Neural progenitor cell (in vitro differentiated cells): ENCODE measurements at regions not wholly inside any gene's neighbourhood (a gene's known extent, or its start where the extent isn't known, plus 50 kb on each side); places are given as distances from the start of the nearest gene placed in this dataset.

ENCODE experiments used
- CTCF ChIP-seq: fragments of 200-600 bp; sonication (generic); IDR thresholded peaks from 2 replicates; pipeline ENCODE4 v1.5.1; 2017; ENCODE audit warnings: antibody characterized with exemption, mild to moderate bottlenecking
- EZH2 ChIP-seq: fragments of 200-600 bp; sonication (generic); IDR thresholded peaks from 2 replicates; pipeline ENCODE4 v1.6.1; 2017; ENCODE audit warnings: antibody characterized with exemption, mild to moderate bottlenecking, moderate library complexity

GRCh38 chr7:94179466-94179865, 175.3 kb upstream of the BET1 start:
- TF ChIP-seq EZH2: no peak
- TF ChIP-seq CTCF: no peak
